Spleen (tissue), 7 donors: ENCODE measurements at regions not wholly inside any gene's neighbourhood (a gene's known extent, or its start where the extent isn't known, plus 50 kb on each side); places are given as distances from the start of the nearest gene placed in this dataset.

Experiments used
- CTCF ChIP-seq, 11 experiments: fragments of 200-600 bp in 7 of 11; fragments of 450-650 bp in 4 of 11; sonication (generic) in 4 of 11; IDR thresholded peaks in 8 of 11; conservative IDR thresholded peaks in 3 of 11; 1 replicate in 7 of 11; 2 replicates in 4 of 11; pipeline versions ENCODE4 v1.4.0 to v1.8.0; 2016 to 2021; ENCODE audit warnings: antibody characterized with exemption in 11 of 11, inconsistent platforms in 4 of 11, mild to moderate bottlenecking in 1 of 11
- POLR2A ChIP-seq, 3 donors: fragments of 450-650 bp; IDR thresholded peaks; one replicate each; pipeline ENCODE4 v1.5.1; 2017; ENCODE audit warnings: antibody characterized with exemption in 3 of 3, mild to moderate bottlenecking in 1 of 3
- POLR2AphosphoS5 ChIP-seq, 3 donors: sonication (generic); formaldehyde crosslinking; IDR thresholded peaks; one replicate each; pipeline ENCODE4 v1.5.1; 2017; ENCODE audit warnings: antibody characterized with exemption in 3 of 3
- donor health status: DM: no; HTN: no; CAD: no; lungs with moderate emphysema.
- donor health status: DM: no; HTN: no; CAD: no.
- donor health status: DM: no; HTN: no; CAD: no.

DNA sequence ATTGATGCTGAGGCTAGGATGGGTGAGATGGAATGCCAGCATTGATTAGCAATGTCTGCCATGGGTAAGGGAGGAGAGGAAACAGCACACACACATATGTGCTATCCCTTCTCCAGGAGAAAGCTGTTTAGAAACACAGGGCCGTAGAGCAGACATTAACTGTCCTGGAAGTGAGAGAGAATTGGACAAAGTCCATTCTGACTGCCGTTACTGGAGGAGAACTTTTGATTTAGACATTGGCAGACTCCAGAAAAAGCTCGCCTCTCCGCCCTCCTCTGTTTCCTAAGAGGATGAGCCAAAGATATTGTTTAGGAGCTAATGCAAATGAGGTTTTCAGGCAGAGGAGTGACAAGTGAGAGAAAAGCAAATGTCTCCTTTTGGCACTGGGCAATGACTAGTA, 237.0 kb downstream of the HAPSTR1 start:
- TF ChIP-seq POLR2A (IDR thresholded peaks at IDR 0.05), result no peak
- TF ChIP-seq CTCF (IDR thresholded peaks at IDR 0.05 in 8 of 11, conservative IDR thresholded peaks at IDR 0.05 in 3 of 11), result no peak
- no peak for TF ChIP-seq POLR2AphosphoS5 (IDR thresholded peaks at IDR 0.05)
